Upper lobe of left lung (tissue), 4 donors: ENCODE measurements at regions not wholly inside any gene's neighbourhood (a gene's known extent, or its start where the extent isn't known, plus 50 kb on each side); places are given as distances from the start of the nearest gene placed in this dataset.

Source experiments
- CTCF ChIP-seq, 6 experiments: fragments of 450-650 bp in 4 of 6; fragments of 200-600 bp in 2 of 6; sonication (generic) in 2 of 6; IDR thresholded peaks; one replicate each; pipeline ENCODE4 v1.5.1; 2016 to 2019; ENCODE audit warnings: antibody characterized with exemption in 6 of 6
- POLR2A ChIP-seq, 4 donors: fragments of 450-650 bp; IDR thresholded peaks; one replicate each; pipeline ENCODE4 v1.5.1; 2016 to 2017; ENCODE audit warnings: antibody characterized with exemption in 4 of 4, mild to moderate bottlenecking in 2 of 4

GRCh38 chr6:140079328-140079727 is 704.9 kb upstream of the CITED2 start:
- no peak for TF ChIP-seq POLR2A (IDR thresholded peaks at IDR 0.05)
- no peak for TF ChIP-seq CTCF (IDR thresholded peaks at IDR 0.05)
